Upper lobe of right lung (tissue), 1 donor: ENCODE measurements at regions not wholly inside any gene's neighbourhood (a gene's known extent, or its start where the extent isn't known, plus 50 kb on each side); places are given as distances from the start of the nearest gene placed in this dataset.

Experiments
- ATAC-seq: fragments of 200-7000 bp; cut with Tn5 transposase; one replicate; pipeline ENCODE4 v1.9.1; 2020; ENCODE audit warnings: mild to moderate bottlenecking, moderate library complexity
- DNase-seq: peaks from one replicate; pipeline ENCODE4 v3.0.0-alpha.2; 2020
- H3K27ac ChIP-seq: fragments of 200-600 bp; one replicate; pipeline ENCODE4 v1.8.0; 2022
- H3K27me3 ChIP-seq: fragments of 200-600 bp; one replicate; pipeline ENCODE4 v1.8.0; 2022; ENCODE audit warnings: mild to moderate bottlenecking
- H3K36me3 ChIP-seq: fragments of 200-600 bp; one replicate; pipeline ENCODE4 v1.8.0; 2022
- H3K4me1 ChIP-seq: fragments of 200-600 bp; one replicate; pipeline ENCODE4 v1.8.0; 2022
- H3K4me3 ChIP-seq: fragments of 200-600 bp; one replicate; pipeline ENCODE4 v1.8.0; 2022; ENCODE audit warnings: mild to moderate bottlenecking
- H3K9me3 ChIP-seq: fragments of 200-600 bp; one replicate; pipeline ENCODE4 v1.8.0; 2022
- intact Hi-C: fragments of 100-400 bp; cut with DNase I; formaldehyde crosslinking; loops from one replicate; pipeline ENCODE4 v1.11.0; 2022
- TF ChIP-seq, protein P1 (sequence below): fragments of 200-600 bp; IDR thresholded peaks from one replicate; pipeline ENCODE4 v1.8.0; 2022; ENCODE audit warnings: antibody characterized with exemption
- donor health status: DM: no; HTN: yes; CAD: no; lungs with severe emphysema.

DNA sequence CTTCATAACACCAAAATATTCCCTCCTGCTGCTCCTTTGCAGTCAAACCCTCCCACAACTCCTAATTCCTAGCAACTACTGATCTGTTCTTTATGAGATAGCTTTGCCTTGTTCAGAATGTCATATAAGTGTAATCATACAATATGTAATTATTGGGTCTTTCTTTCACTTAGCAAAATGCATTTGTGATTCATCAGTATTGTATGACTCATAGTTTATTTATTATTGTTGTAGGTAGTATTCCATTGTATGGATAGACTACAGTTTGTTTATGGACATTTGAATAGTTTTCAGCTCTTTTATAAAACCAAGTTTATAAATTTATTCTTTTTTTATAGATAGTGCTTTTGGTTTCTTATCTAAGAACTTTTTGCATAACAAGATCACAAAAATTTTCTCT, 468.2 kb upstream of the KIF2A start:
- intact Hi-C loops, result no loop called here
- H3K9me3 ChIP-seq, result no peaks in the 10 kb centered on the region
- H3K4me1 ChIP-seq, result no peaks in the 10 kb centered on the region
- no peak for ATAC-seq
- DNase-seq, result no peak
- no peak overlapping the region for H3K4me3 ChIP-seq
- no peak overlapping the region for H3K27ac ChIP-seq
- H3K36me3 ChIP-seq, result no peaks in the 10 kb centered on the region
- TF ChIP-seq, protein P1, sequence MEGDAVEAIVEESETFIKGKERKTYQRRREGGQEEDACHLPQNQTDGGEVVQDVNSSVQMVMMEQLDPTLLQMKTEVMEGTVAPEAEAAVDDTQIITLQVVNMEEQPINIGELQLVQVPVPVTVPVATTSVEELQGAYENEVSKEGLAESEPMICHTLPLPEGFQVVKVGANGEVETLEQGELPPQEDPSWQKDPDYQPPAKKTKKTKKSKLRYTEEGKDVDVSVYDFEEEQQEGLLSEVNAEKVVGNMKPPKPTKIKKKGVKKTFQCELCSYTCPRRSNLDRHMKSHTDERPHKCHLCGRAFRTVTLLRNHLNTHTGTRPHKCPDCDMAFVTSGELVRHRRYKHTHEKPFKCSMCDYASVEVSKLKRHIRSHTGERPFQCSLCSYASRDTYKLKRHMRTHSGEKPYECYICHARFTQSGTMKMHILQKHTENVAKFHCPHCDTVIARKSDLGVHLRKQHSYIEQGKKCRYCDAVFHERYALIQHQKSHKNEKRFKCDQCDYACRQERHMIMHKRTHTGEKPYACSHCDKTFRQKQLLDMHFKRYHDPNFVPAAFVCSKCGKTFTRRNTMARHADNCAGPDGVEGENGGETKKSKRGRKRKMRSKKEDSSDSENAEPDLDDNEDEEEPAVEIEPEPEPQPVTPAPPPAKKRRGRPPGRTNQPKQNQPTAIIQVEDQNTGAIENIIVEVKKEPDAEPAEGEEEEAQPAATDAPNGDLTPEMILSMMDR, result no peak
- H3K27me3 ChIP-seq, result peaks cover 5% of the 10 kb centered on the region

DNA sequence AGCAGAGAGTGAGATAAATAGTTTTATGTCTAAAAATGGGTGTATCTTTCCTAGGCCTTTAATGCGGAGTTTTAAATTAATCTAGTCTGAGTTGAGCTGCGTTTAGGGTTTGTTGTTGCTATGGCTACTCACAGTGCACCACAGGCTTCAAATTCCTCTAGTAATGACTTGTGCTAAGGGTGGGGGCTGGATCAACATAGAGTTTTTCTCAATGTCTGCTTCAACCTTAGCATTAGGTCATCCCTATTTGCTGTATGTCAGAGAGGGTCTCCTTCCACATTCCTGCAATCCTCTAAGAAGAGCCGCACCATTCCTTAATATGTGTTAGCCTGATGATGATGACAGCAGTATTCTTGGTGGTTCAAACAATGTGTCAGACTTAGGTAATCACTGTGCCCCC, 465.6 kb upstream of the KIF2A start:
- Histone ChIP-seq H3K9me3 (no peaks in the 10 kb centered on the region), H3K36me3 (no peaks in the 10 kb centered on the region), H3K27me3 (peaks cover 5% of the 10 kb centered on the region), H3K27ac (no peak overlapping the region), H3K4me3 (no peak overlapping the region), H3K4me1 (no peaks in the 10 kb centered on the region)
- ATAC-seq (no peak), DNase-seq (no peak)
- TF ChIP-seq, protein P1, result no peak
- intact Hi-C loops, result no loop called here

DNA sequence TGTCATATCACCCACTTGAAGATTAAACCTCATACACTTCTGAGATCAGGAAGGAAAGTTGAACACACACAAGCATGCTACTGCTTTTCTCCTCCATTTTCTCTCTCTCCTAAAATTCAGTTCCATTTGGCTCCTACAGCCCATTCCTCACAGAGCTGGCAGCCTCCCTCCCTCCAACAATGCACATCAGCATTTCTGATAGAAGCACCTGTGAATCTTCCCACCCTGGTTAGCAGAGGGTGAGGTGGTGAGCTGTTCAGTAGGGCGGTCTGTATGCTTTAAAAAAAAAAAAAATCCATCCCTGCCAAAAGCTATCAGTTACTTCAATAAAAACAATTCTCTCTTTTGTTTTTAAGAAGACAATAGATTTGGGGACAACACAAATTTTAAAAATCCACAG, 463.2 kb upstream of the KIF2A start:
- Histone ChIP-seq H3K27ac (no peak overlapping the region), H3K9me3 (no peaks in the 10 kb centered on the region), H3K4me1 (no peaks in the 10 kb centered on the region), H3K4me3 (no peak overlapping the region), H3K36me3 (no peaks in the 10 kb centered on the region), H3K27me3 (peaks cover 2% of the 10 kb centered on the region)
- TF ChIP-seq, protein P1, result no peak
- DNase-seq, result no peak
- no peak for ATAC-seq
- intact Hi-C loops, result no loop called here

DNA sequence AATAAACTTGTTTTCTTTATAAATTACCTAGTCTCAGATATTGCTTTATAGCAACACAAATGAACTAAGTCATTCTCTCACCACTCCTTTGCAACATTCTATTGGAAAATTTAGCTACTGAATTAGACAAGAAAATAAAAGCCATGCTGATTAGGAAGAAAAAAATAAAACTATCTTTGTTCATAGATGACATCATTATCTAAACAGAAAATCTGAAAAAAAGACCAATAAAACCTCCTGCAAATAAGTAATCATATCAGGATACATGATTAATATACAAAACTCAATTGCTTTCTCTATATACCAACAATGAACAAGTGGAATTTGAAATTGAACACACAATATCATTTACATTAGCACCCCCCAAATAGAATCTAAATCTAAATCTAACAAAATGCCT, 455.3 kb upstream of the KIF2A start:
- H3K36me3 ChIP-seq, result no peaks in the 10 kb centered on the region
- no peak overlapping the region for H3K4me3 ChIP-seq
- no peaks in the 10 kb centered on the region for H3K4me1 ChIP-seq
- TF ChIP-seq, protein P1, result no peak
- ATAC-seq (no peak), DNase-seq (no peak)
- H3K27ac ChIP-seq, result no peak overlapping the region
- intact Hi-C loops, result no loop called here
- H3K9me3 ChIP-seq, result no peaks in the 10 kb centered on the region
- H3K27me3 ChIP-seq, result no peaks in the 10 kb centered on the region

DNA sequence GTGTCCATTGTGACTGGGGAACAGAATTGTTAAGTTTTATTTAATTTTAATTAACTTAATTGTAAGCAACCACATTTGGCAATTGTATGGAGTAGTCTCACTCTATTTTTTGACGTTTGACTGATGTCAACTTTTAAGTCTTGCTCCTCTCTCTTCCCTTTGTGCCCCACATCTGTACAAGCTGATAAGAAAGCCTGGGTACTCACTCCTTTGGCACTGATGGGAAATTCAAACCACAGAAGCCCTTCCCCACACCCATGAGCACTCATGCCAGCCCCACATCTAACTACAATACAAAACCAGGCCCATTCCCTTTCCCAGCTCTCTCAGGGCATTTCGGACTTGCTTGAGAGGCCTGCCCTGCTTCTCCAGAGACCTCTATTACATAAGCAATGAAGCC, 451.5 kb upstream of the KIF2A start:
- TF ChIP-seq, protein P1, result no peak
- Histone ChIP-seq H3K27me3 (no peaks in the 10 kb centered on the region), H3K4me1 (no peaks in the 10 kb centered on the region), H3K36me3 (no peaks in the 10 kb centered on the region), H3K9me3 (no peaks in the 10 kb centered on the region), H3K4me3 (no peak overlapping the region), H3K27ac (no peak overlapping the region)
- intact Hi-C loops, result no loop called here
- no peak for DNase-seq
- ATAC-seq, result no peak

DNA sequence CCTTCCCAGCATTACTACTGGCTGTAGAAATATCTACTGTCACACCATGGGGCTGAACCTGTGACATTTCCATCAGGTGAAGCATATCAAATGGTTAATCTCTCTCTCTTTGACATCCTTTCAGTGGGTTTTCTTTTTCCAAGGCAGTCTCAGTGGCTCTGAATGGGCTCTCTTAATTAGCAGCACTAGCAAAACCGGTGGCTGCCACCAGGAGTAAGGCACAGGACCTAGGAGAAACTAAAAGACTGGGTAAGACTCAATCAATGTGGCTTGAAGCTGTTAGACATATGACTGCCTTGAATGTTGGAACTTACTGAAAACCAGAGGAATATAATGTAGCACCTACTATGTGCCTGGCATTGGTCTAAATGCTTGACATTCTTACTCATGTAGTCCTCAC, 445.0 kb upstream of the KIF2A start:
- DNase-seq (no peak), ATAC-seq (no peak)
- no peak overlapping the region for H3K4me3 ChIP-seq
- no peaks in the 10 kb centered on the region for H3K9me3 ChIP-seq
- no peaks in the 10 kb centered on the region for H3K27me3 ChIP-seq
- H3K27ac ChIP-seq, result no peak overlapping the region
- H3K36me3 ChIP-seq, result no peaks in the 10 kb centered on the region
- intact Hi-C loops, result no loop called here
- TF ChIP-seq, protein P1, result no peak
- H3K4me1 ChIP-seq, result no peaks in the 10 kb centered on the region
